H9 (cell line): ENCODE measurements at regions not wholly inside any gene's neighbourhood (a gene's known extent, or its start where the extent isn't known, plus 50 kb on each side); places are given as distances from the start of the nearest gene placed in this dataset.

Experiments
- DNase-seq: peaks from one replicate; pipeline ENCODE4 v3.0.0-alpha.2; 2017
- H2AFZ ChIP-seq: one replicate; pipeline ENCODE4 v1.6.1; 2013; ENCODE audit warnings: mild to moderate bottlenecking, low read length, control low read depth, moderate library complexity
- H2AK5ac ChIP-seq: 2 replicates; pipeline ENCODE4 v1.6.1; 2013; ENCODE audit warnings: low read length, control low read depth, mixed read lengths; ENCODE audit not compliant: insufficient read length
- H2BK120ac ChIP-seq: one replicate; pipeline ENCODE4 v1.6.1; 2013; ENCODE audit warnings: low read depth, mild to moderate bottlenecking, low read length, control low read depth, inconsistent platforms; ENCODE audit not compliant: poor library complexity, severe bottlenecking
- H2BK12ac ChIP-seq: 2 replicates; pipeline ENCODE4 v1.6.1; 2013; ENCODE audit warnings: low read length, control low read depth, mixed read lengths, low read depth; ENCODE audit not compliant: insufficient read length
- H2BK15ac ChIP-seq: 2 replicates; pipeline ENCODE4 v1.6.1; 2013; ENCODE audit warnings: low read depth, low read length, control low read depth
- H2BK20ac ChIP-seq: one replicate; pipeline ENCODE4 v1.6.1; 2013; ENCODE audit warnings: low read depth, mild to moderate bottlenecking, low read length, control low read depth, inconsistent platforms; ENCODE audit not compliant: poor library complexity, severe bottlenecking
- H2BK5ac ChIP-seq: 2 replicates; pipeline ENCODE4 v1.6.1; 2013; ENCODE audit warnings: low read length, control low read depth, mixed read lengths; ENCODE audit not compliant: insufficient read length
- H3K14ac ChIP-seq: 2 replicates; pipeline ENCODE4 v1.6.1; 2013; ENCODE audit warnings: low read length, control low read depth; ENCODE audit not compliant: insufficient read depth
- H3K18ac ChIP-seq: 2 replicates; pipeline ENCODE4 v1.6.1; 2013; ENCODE audit warnings: low read depth, mild to moderate bottlenecking, mixed read lengths, low read length, control low read depth; ENCODE audit not compliant: insufficient read length
- H3K23ac ChIP-seq: 2 replicates; pipeline ENCODE4 v1.6.1; 2013; ENCODE audit warnings: low read length, control low read depth, mixed read lengths, low read depth; ENCODE audit not compliant: insufficient read length
- H3K23me2 ChIP-seq: 2 replicates; pipeline ENCODE4 v1.6.1; 2013; ENCODE audit warnings: low read depth, mild to moderate bottlenecking, mixed read lengths, low read length, control low read depth; ENCODE audit not compliant: insufficient read length, poor library complexity, severe bottlenecking
- H3K27ac ChIP-seq: 2 replicates; pipeline ENCODE4 v1.5.1; 2013; ENCODE audit warnings: low read length, control low read depth, mixed read lengths, low read depth; ENCODE audit not compliant: insufficient read length
- H3K27me3 ChIP-seq: 2 replicates; pipeline ENCODE4 v1.6.1; 2013; ENCODE audit warnings: low read length, control low read depth, inconsistent platforms; ENCODE audit not compliant: insufficient read depth
- H3K4ac ChIP-seq: 2 replicates; pipeline ENCODE4 v1.6.1; 2013; ENCODE audit warnings: low read depth, mild to moderate bottlenecking, control low read depth, inconsistent platforms, low read length, moderate library complexity
- H3K4me1 ChIP-seq: 2 replicates; pipeline ENCODE4 v1.6.1; 2013; ENCODE audit warnings: low read length, control low read depth, inconsistent platforms; ENCODE audit not compliant: insufficient read depth
- H3K4me2 ChIP-seq: 2 replicates; pipeline ENCODE4 v1.6.1; 2013; ENCODE audit warnings: low read length, control low read depth, mixed read lengths; ENCODE audit not compliant: insufficient read length, insufficient read depth
- H3K56ac ChIP-seq: 2 replicates; pipeline ENCODE4 v1.6.1; 2013; ENCODE audit warnings: low read depth, mild to moderate bottlenecking, mixed read lengths, low read length, control low read depth; ENCODE audit not compliant: insufficient read length
- H3K79me1 ChIP-seq: 2 replicates; pipeline ENCODE4 v1.6.1; 2013; ENCODE audit warnings: low read depth, mild to moderate bottlenecking, moderate library complexity, low read length, control low read depth, inconsistent platforms; ENCODE audit not compliant: insufficient read depth, poor library complexity, severe bottlenecking
- H3K79me2 ChIP-seq: 2 replicates; pipeline ENCODE4 v1.6.1; 2013; ENCODE audit warnings: low read length, control low read depth, inconsistent platforms; ENCODE audit not compliant: insufficient read depth
- H3K9ac ChIP-seq: 2 replicates; pipeline ENCODE4 v1.6.1; 2013; ENCODE audit warnings: low read length, control low read depth, mixed read lengths; ENCODE audit not compliant: insufficient read length; ENCODE audit errors: extremely low read depth
- H3K9me3 ChIP-seq: one replicate; pipeline ENCODE4 v1.6.1; 2013; ENCODE audit warnings: low read depth, low read length, inconsistent platforms; ENCODE audit not compliant: control insufficient read depth
- H3T11ph ChIP-seq: one replicate; pipeline ENCODE4 v1.6.1; 2013; ENCODE audit warnings: mild to moderate bottlenecking, low read length, control low read depth, inconsistent platforms
- H4K20me1 ChIP-seq: one replicate; pipeline ENCODE4 v1.6.1; 2013; ENCODE audit not compliant: control insufficient read depth, insufficient read length, insufficient read depth
- H4K5ac ChIP-seq: 2 replicates; pipeline ENCODE4 v1.6.1; 2013; ENCODE audit warnings: low read depth, mild to moderate bottlenecking, mixed read lengths, low read length, control low read depth; ENCODE audit not compliant: insufficient read length
- H4K8ac ChIP-seq: replicated peaks from 2 replicates; pipeline ENCODE4 v1.6.1; 2013; ENCODE audit warnings: low read length, control low read depth, mixed read lengths, low read depth; ENCODE audit not compliant: insufficient read length
- H4K91ac ChIP-seq: 2 replicates; pipeline ENCODE4 v1.6.1; 2013; ENCODE audit warnings: low read depth, mild to moderate bottlenecking, moderate library complexity, mixed read lengths, low read length, control low read depth; ENCODE audit not compliant: insufficient read length
- H3K27ac Mint-ChIP-seq, 3 experiments: 2 replicates in 2 of 3; 3 replicates in 1 of 3; pipeline ENCODE4 v1.8.0; 2020 to 2021; ENCODE audit warnings: mixed read lengths in 3 of 3, mild to moderate bottlenecking in 1 of 3, moderate library complexity in 1 of 3
- H3K27me3 Mint-ChIP-seq: 2 replicates; pipeline ENCODE4 v1.8.0; 2021; ENCODE audit warnings: low read depth, mild to moderate bottlenecking, moderate library complexity, mixed read lengths
- H3K36me3 Mint-ChIP-seq, 3 experiments: 2 replicates in 2 of 3; 3 replicates in 1 of 3; pipeline ENCODE4 v1.8.0; 2020 to 2021; ENCODE audit warnings: low read depth in 3 of 3, mixed read lengths in 3 of 3; ENCODE audit not compliant: insufficient read depth in 1 of 3
- H3K4me1 Mint-ChIP-seq, 2 experiments: 2 replicates each; pipeline ENCODE4 v1.8.0; 2020; ENCODE audit warnings: mixed read lengths in 2 of 2
- H3K4me3 Mint-ChIP-seq, 2 experiments: 2 replicates in 1 of 2; 3 replicates in 1 of 2; pipeline ENCODE4 v1.8.0; 2020 to 2021; ENCODE audit warnings: mild to moderate bottlenecking in 2 of 2, mixed read lengths in 2 of 2, moderate library complexity in 1 of 2
- H3K9me3 Mint-ChIP-seq, 2 experiments: 2 replicates in 1 of 2; 3 replicates in 1 of 2; pipeline ENCODE4 v1.8.0; 2020; ENCODE audit warnings: mild to moderate bottlenecking in 2 of 2, mixed read lengths in 2 of 2, moderate library complexity in 1 of 2
- CTCF ChIP-seq: fragments of 200-600 bp; sonication (generic); conservative IDR thresholded peaks from 3 replicates; pipeline ENCODE4 v1.8.0; 2021; ENCODE audit warnings: antibody characterized with exemption, mild to moderate bottlenecking
- WGBS: extraction: QIAGEN DNeasy Blood & Tissue Kit; methylation state at CpG from one replicate; pipeline ENCODE4 v1.1.7; 2013; ENCODE audit warnings: missing lambda C conversion rate, low lambda C conversion rate, mixed read lengths; ENCODE audit not compliant: insufficient read length; ENCODE audit errors: extremely low coverage; 5-methylcytosine and 5-hydroxymethylcytosine counted together

GRCh38 chr3:25291481-25291905 is 136.6 kb upstream of the RARB start:
- Histone ChIP-seq H2BK5ac (no peak overlapping the region), H3K23ac (no peak overlapping the region), H2AFZ (no peak overlapping the region), H3K23me2 (no peaks in the 10 kb centered on the region), H2BK15ac (no peak overlapping the region), H3K79me2 (no peaks in the 10 kb centered on the region), H3K4ac (no peak overlapping the region), H2AK5ac (no peak overlapping the region), H3K79me1 (no peaks in the 10 kb centered on the region), H3K56ac (no peak overlapping the region), H3K27ac (no peak overlapping the region), H3K9me3 (no peaks in the 10 kb centered on the region), H3K4me2 (no peak overlapping the region), H4K91ac (no peak overlapping the region), H2BK120ac (no peak overlapping the region), H2BK20ac (no peak overlapping the region), H2BK12ac (no peak overlapping the region), H4K20me1 (no peaks in the 10 kb centered on the region), H4K5ac (no peak overlapping the region), H3K14ac (no peak overlapping the region), H4K8ac (no peak overlapping the region), H3K18ac (no peak overlapping the region), H3K9ac (no peak overlapping the region), H3K4me1 (0 out of 2 replicates have a peak, but pooled peaks cover 6% of the 10 kb centered on the region), H3T11ph (no peak overlapping the region), H3K27me3 (no peaks in the 10 kb centered on the region)
- H3K27ac Mint-ChIP-seq, result no peak overlapping the region
- H3K36me3 Mint-ChIP-seq, result peaks cover 0 to 2% (median 1%) of the 10 kb centered on the region in 3 experiments; a peak in 2 of 7 replicates
- peaks cover 53 to 54% of the 10 kb centered on the region in 2 experiments for H3K4me1 Mint-ChIP-seq
- H3K9me3 Mint-ChIP-seq, result no peaks in the 10 kb centered on the region; a peak in 1 of 5 replicates
- WGBS, result no CpG with 5 or more reads among the region's 2 CpGs
- TF ChIP-seq CTCF, result no peak
- H3K4me3 Mint-ChIP-seq, result no peak overlapping the region
- no peaks in the 10 kb centered on the region for H3K27me3 Mint-ChIP-seq
- DNase-seq, result no peak
